ENCODE measurements at regions not wholly inside any gene's neighbourhood (a gene's known extent, or its start where the extent isn't known, plus 50 kb on each side); places are given as distances from the start of the nearest gene placed in this dataset.

DNA sequence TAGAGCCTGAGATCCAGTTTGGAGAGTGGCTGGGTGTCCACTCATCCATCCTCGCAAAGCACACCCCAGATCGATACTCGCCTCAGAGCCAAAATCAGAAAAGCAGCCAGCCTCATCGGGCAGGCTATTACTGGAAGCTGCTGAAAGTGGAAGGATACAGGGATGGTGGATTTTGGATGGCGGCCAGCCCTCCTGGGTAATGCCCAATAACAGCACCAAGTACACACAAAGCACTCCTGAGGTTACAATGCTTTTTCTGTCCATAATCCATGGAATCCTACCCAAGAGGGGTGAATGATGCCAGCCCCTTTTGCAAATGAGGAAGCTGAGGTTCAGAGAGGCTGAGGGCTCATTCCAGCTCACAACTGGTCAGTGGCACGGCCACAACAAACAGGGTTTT, 93.1 kb upstream of the SLC6A11 start:
- TF ChIP-seq, protein P1, sequence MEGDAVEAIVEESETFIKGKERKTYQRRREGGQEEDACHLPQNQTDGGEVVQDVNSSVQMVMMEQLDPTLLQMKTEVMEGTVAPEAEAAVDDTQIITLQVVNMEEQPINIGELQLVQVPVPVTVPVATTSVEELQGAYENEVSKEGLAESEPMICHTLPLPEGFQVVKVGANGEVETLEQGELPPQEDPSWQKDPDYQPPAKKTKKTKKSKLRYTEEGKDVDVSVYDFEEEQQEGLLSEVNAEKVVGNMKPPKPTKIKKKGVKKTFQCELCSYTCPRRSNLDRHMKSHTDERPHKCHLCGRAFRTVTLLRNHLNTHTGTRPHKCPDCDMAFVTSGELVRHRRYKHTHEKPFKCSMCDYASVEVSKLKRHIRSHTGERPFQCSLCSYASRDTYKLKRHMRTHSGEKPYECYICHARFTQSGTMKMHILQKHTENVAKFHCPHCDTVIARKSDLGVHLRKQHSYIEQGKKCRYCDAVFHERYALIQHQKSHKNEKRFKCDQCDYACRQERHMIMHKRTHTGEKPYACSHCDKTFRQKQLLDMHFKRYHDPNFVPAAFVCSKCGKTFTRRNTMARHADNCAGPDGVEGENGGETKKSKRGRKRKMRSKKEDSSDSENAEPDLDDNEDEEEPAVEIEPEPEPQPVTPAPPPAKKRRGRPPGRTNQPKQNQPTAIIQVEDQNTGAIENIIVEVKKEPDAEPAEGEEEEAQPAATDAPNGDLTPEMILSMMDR (IDR thresholded peaks at IDR 0.05): no peak
- no peak for TF ChIP-seq EP300 (IDR thresholded peaks at IDR 0.05)
- TF ChIP-seq POLR2A (IDR thresholded peaks at IDR 0.05): no peak
